Mesenchymal stem cell (in vitro differentiated cells and primary cell): ENCODE measurements at regions not wholly inside any gene's neighbourhood (a gene's known extent, or its start where the extent isn't known, plus 50 kb on each side); places are given as distances from the start of the nearest gene placed in this dataset.
"Not testable (repeated sequence)": the region's sequence is repeated elsewhere in the genome, so short reads cannot be mapped to it uniquely, and the experiment has no call there.

Source experiments
- DNase-seq: peaks from one replicate; pipeline ENCODE4 v3.0.0-alpha.2; 2013
- H2AFZ ChIP-seq: one replicate; pipeline ENCODE4 v1.6.1; 2013; ENCODE audit warnings: low read depth, mild to moderate bottlenecking, control low read depth, inconsistent platforms, low read length, moderate library complexity
- H2AK5ac ChIP-seq: 2 replicates; pipeline ENCODE4 v1.6.1; 2013; ENCODE audit warnings: low read length, moderate library complexity, mild to moderate bottlenecking, inconsistent platforms; ENCODE audit not compliant: severe bottlenecking
- H2BK120ac ChIP-seq: one replicate; pipeline ENCODE4 v1.6.1; 2013; ENCODE audit warnings: low read depth, mild to moderate bottlenecking, inconsistent platforms, low read length, moderate library complexity
- H2BK12ac ChIP-seq, 2 experiments: one replicate each; pipeline ENCODE4 v1.6.1; 2013; ENCODE audit warnings: inconsistent platforms in 2 of 2, low read length in 2 of 2, mild to moderate bottlenecking in 2 of 2, moderate library complexity in 2 of 2, control low read depth in 1 of 2
- H2BK15ac ChIP-seq: one replicate; pipeline ENCODE4 v1.6.1; 2013; ENCODE audit warnings: mild to moderate bottlenecking, low read depth, inconsistent platforms; ENCODE audit not compliant: poor library complexity, severe bottlenecking
- H2BK5ac ChIP-seq: 2 replicates; pipeline ENCODE4 v1.6.1; 2013; ENCODE audit warnings: low read depth, mild to moderate bottlenecking, low read length, control low read depth, inconsistent platforms; ENCODE audit not compliant: poor library complexity, severe bottlenecking
- H3K14ac ChIP-seq, 2 experiments: one replicate each; pipeline ENCODE4 v1.6.1; 2013; ENCODE audit warnings: inconsistent platforms in 2 of 2, low read length in 2 of 2, control low read depth in 1 of 2, mild to moderate bottlenecking in 1 of 2, moderate library complexity in 1 of 2
- H3K18ac ChIP-seq, 2 experiments: one replicate each; pipeline ENCODE4 v1.6.1; 2013; ENCODE audit warnings: inconsistent platforms in 2 of 2, low read length in 2 of 2, control low read depth in 1 of 2, low read depth in 1 of 2, mild to moderate bottlenecking in 1 of 2
- H3K23ac ChIP-seq, 2 experiments: one replicate each; pipeline ENCODE4 v1.6.1; 2013; ENCODE audit warnings: inconsistent platforms in 2 of 2, low read length in 2 of 2, mild to moderate bottlenecking in 2 of 2, moderate library complexity in 2 of 2, control low read depth in 1 of 2
- H3K27ac ChIP-seq: 2 replicates; pipeline ENCODE4 v1.5.1; 2013; ENCODE audit warnings: mild to moderate bottlenecking, moderate library complexity, low read length, control low read depth, inconsistent platforms; ENCODE audit not compliant: poor library complexity, severe bottlenecking
- H3K27me3 ChIP-seq, 2 experiments: 2 replicates each; pipeline versions ENCODE4 v1.6.1 to v1.7.0; 2013; ENCODE audit warnings: low read length in 2 of 2, mild to moderate bottlenecking in 2 of 2, moderate library complexity in 2 of 2, control low read depth in 1 of 2, inconsistent platforms in 1 of 2; ENCODE audit not compliant: control insufficient read depth in 1 of 2, insufficient read depth in 1 of 2
- H3K36me3 ChIP-seq, 2 experiments: 2 replicates each; pipeline versions ENCODE4 v1.6.1 to v1.7.0; 2013; ENCODE audit warnings: low read length in 2 of 2, control low read depth in 1 of 2, inconsistent platforms in 1 of 2, low read depth in 1 of 2, mild to moderate bottlenecking in 1 of 2; ENCODE audit not compliant: insufficient read depth in 2 of 2, control insufficient read depth in 1 of 2
- H3K4ac ChIP-seq, 2 experiments: one replicate each; pipeline ENCODE4 v1.6.1; 2013; ENCODE audit warnings: inconsistent platforms in 2 of 2, low read length in 2 of 2, mild to moderate bottlenecking in 2 of 2, moderate library complexity in 2 of 2, control low read depth in 1 of 2, low read depth in 1 of 2
- H3K4me1 ChIP-seq: 2 replicates; pipeline ENCODE4 v1.6.1; 2013; ENCODE audit warnings: low read depth, low read length, control low read depth; ENCODE audit not compliant: control insufficient read depth, insufficient read depth
- H3K4me2 ChIP-seq: 2 replicates; pipeline ENCODE4 v1.6.1; 2013; ENCODE audit warnings: low read length, mild to moderate bottlenecking, inconsistent platforms; ENCODE audit not compliant: poor library complexity, severe bottlenecking
- H3K4me3 ChIP-seq, 2 experiments: 2 replicates each; pipeline versions ENCODE4 v1.5.1 to v1.7.0; 2013; ENCODE audit warnings: low read length in 2 of 2, mild to moderate bottlenecking in 2 of 2, control low read depth in 1 of 2, low read depth in 1 of 2; ENCODE audit not compliant: insufficient read depth in 1 of 2
- H3K79me1 ChIP-seq: replicated peaks from 2 replicates; pipeline ENCODE4 v1.6.1; 2013; ENCODE audit warnings: mild to moderate bottlenecking, control low read depth, low read length, inconsistent platforms; ENCODE audit not compliant: poor library complexity, severe bottlenecking
- H3K9ac ChIP-seq: 2 replicates; pipeline ENCODE4 v1.7.0; 2013; ENCODE audit warnings: mild to moderate bottlenecking, low read length, moderate library complexity
- H3K9me3 ChIP-seq: 2 replicates; pipeline ENCODE4 v1.7.0; 2013; ENCODE audit warnings: mild to moderate bottlenecking, low read length; ENCODE audit not compliant: control insufficient read depth
- H4K8ac ChIP-seq: one replicate; pipeline ENCODE4 v1.6.1; 2013; ENCODE audit warnings: inconsistent platforms, mild to moderate bottlenecking, low read length, moderate library complexity
- H4K91ac ChIP-seq: one replicate; pipeline ENCODE4 v1.6.1; 2013; ENCODE audit warnings: mild to moderate bottlenecking, low read length, inconsistent platforms
- WGBS: methylation state at CpG from one replicate; pipeline ENCODE4 v1.1.7; 2013; ENCODE audit warnings: mixed read lengths; 5-methylcytosine and 5-hydroxymethylcytosine counted together

DNA sequence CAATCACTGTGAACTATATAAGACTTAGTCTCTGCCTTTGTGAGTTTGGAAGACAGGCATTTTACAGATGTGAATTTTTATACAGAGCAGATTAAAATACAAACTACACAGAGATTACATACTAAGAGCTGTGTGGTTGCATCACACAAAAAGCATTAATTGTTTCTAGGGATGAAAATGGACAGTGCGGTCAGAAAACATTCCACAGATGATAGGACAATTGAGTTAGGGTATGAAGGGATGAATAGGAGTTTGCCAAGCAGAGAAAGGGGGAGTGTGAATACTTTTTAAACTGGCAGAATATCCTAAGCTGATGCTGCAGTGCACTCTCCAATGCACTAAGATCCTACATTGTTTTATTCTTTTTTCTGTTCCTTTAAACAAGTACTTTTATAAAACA is 345.8 kb downstream of the VRK1 start:
- Histone ChIP-seq H4K8ac (no peak overlapping the region), H2AK5ac (no peak overlapping the region), H3K4me2 (no peak overlapping the region)

DNA sequence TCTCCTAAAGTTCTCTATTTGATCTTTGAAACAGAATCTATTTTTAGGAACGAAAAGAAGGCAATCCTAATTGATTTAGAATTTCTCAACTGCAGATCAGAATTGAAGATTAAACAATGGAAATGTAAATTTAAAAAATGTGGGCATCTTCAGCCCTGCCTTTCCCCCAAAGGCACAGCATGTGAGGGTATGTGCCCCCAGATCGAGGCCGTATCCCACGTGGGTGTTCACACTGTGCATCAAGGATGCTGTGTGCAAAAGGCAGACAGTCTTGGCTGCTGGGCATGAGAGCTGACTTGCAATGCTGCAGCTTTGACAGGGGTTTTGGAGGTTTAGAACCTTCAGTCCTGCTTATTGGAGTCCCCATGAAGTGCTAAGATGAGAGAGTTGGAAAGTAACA is 346.3 kb downstream of the VRK1 start:
- no peak for DNase-seq
- no peak overlapping the region for H3K14ac ChIP-seq
- WGBS, result 72% methylated on average over 3 of the region's 4 CpGs
- no peaks in the 10 kb centered on the region for H3K79me1 ChIP-seq
- no peak overlapping the region for H3K27ac ChIP-seq
- no peak overlapping the region for H2BK5ac ChIP-seq
- no peaks in the 10 kb centered on the region for H3K4me1 ChIP-seq
- no peak overlapping the region for H3K9ac ChIP-seq
- no peak overlapping the region for H2BK120ac ChIP-seq
- H2AK5ac ChIP-seq, result no peak overlapping the region
- H3K9me3 ChIP-seq, result peaks cover 4% of the 10 kb centered on the region
- H4K91ac ChIP-seq, result no peak overlapping the region
- H3K27me3 ChIP-seq, result no peaks in the 10 kb centered on the region
- H3K4me3 ChIP-seq, result no peak overlapping the region
- H2AFZ ChIP-seq, result no peak overlapping the region
- no peak overlapping the region for H2BK12ac ChIP-seq
- no peak overlapping the region for H4K8ac ChIP-seq
- H2BK15ac ChIP-seq, result no peak overlapping the region
- no peaks in the 10 kb centered on the region for H3K36me3 ChIP-seq
- H3K23ac ChIP-seq, result no peak overlapping the region
- H3K4me2 ChIP-seq, result no peak overlapping the region
- H3K4ac ChIP-seq, result no peak overlapping the region
- no peak overlapping the region for H3K18ac ChIP-seq

More for the DNA sequence above, 345.8 kb downstream of the VRK1 start:
- no peak overlapping the region for H3K23ac ChIP-seq
- no peak for DNase-seq
- H2AFZ ChIP-seq, result no peak overlapping the region
- H3K27me3 ChIP-seq, result no peaks in the 10 kb centered on the region
- H3K9me3 ChIP-seq, result peaks cover 4% of the 10 kb centered on the region
- no peak overlapping the region for H2BK12ac ChIP-seq
- no peak overlapping the region for H3K14ac ChIP-seq
- H3K4me3 ChIP-seq, result no peak overlapping the region
- no peak overlapping the region for H3K9ac ChIP-seq
- H2BK15ac ChIP-seq, result no peak overlapping the region
- no peak overlapping the region for H2BK120ac ChIP-seq
- H2BK5ac ChIP-seq, result no peak overlapping the region
- no peak overlapping the region for H3K27ac ChIP-seq
- no peaks in the 10 kb centered on the region for H3K36me3 ChIP-seq
- H4K91ac ChIP-seq, result no peak overlapping the region
- no peak overlapping the region for H3K4ac ChIP-seq
- WGBS, result 82% methylated on average over 1 of the region's 1 CpG
- H3K18ac ChIP-seq, result no peak overlapping the region
- H3K4me1 ChIP-seq, result no peaks in the 10 kb centered on the region
- no peaks in the 10 kb centered on the region for H3K79me1 ChIP-seq

DNA sequence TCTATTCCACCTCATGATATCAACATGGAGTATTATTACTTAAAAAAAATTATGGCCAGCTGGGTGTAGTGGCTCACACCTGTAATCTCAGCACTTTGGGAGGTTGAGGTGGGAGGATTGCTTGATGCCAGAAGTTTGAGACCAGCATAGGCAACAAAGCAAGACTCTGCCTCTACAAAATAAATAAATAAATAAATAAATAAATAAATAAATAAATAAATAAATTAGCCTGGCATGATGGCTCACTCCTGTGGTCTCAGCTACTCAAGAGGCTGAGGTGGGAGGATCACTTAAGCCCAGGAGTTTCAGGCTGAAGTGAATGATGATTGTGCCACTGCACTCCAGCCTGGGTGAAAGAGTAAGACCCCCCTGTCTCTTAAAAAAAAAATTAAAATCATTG is 350.8 kb downstream of the VRK1 start:
- not testable (repeated sequence) for H3K4me1 ChIP-seq, H4K91ac ChIP-seq, H3K4ac ChIP-seq, H2BK120ac ChIP-seq, H2AFZ ChIP-seq, H2AK5ac ChIP-seq, H3K18ac ChIP-seq, H3K36me3 ChIP-seq, H3K9me3 ChIP-seq, H3K14ac ChIP-seq, H2BK15ac ChIP-seq, H3K27me3 ChIP-seq, H2BK12ac ChIP-seq, DNase-seq, H2BK5ac ChIP-seq, H3K9ac ChIP-seq, H4K8ac ChIP-seq, H3K23ac ChIP-seq, H3K4me3 ChIP-seq, H3K79me1 ChIP-seq, H3K4me2 ChIP-seq, H3K27ac ChIP-seq

DNA sequence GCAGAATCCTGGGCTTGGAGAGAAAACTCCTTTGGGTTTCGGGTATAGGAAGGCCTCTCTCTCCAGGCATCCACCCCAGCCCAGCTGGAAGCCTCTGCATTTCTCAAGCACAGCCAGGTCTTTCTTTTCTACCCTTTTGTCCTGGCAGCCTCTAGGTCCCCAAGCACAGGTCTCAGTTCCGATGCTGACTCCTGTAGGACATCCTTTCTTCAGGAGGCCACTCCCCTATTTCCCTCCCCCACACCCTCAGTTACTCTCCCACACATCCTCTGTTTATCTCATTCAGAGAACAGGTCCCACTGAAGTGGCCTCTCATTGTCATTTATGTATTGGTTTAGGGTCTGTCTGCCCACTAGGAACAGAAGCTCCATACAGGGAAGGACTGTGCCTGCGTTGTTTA is 352.6 kb downstream of the VRK1 start:
- Histone ChIP-seq H3K14ac (no peak overlapping the region), H3K18ac (no peak overlapping the region), H3K36me3 (no peaks in the 10 kb centered on the region), H3K4me2 (no peak overlapping the region), H2AK5ac (no peak overlapping the region), H3K4me3 (no peak overlapping the region), H3K9me3 (no peaks in the 10 kb centered on the region), H3K79me1 (no peaks in the 10 kb centered on the region), H2BK12ac (no peak overlapping the region), H2AFZ (no peak overlapping the region), H3K9ac (no peak overlapping the region), H3K23ac (no peak overlapping the region), H3K27me3 (peaks cover 0 to 3% of the 10 kb centered on the region in 2 experiments), H4K91ac (no peak overlapping the region), H4K8ac (no peak overlapping the region), H2BK15ac (no peak overlapping the region), H3K27ac (no peak overlapping the region), H3K4ac (no peak overlapping the region), H3K4me1 (no peaks in the 10 kb centered on the region), H2BK5ac (no peak overlapping the region), H2BK120ac (no peak overlapping the region)
- DNase-seq, result no peak
- 68% methylated on average over 3 of the region's 3 CpGs for WGBS
